ENCODE measurements at regions not wholly inside any gene's neighbourhood (a gene's known extent, or its start where the extent isn't known, plus 50 kb on each side); places are given as distances from the start of the nearest gene placed in this dataset.
"Not testable (repeated sequence)": the region's sequence is repeated elsewhere in the genome, so short reads cannot be mapped to it uniquely, and the experiment has no call there.

- DNase-seq: not testable (repeated sequence)
These were observed 94.4 kb downstream of the TRIM43 start for GRCh38 chr2:95686056-95686825.

GRCh38 chr2:95687852-95688251 is 96.1 kb downstream of the TRIM43 start:
- DNase-seq: not testable (repeated sequence)

- not testable (repeated sequence) for DNase-seq
These were observed 99.4 kb downstream of the TRIM43 start for GRCh38 chr2:95691210-95691609.

GRCh38 chr2:95693071-95693846 is 101.5 kb downstream of the TRIM43 start:
- DNase-seq: not testable (repeated sequence)

- DNase-seq: no peak
These were observed 103.8 kb downstream of the TRIM43 start for GRCh38 chr2:95695613-95696012.

- no peak for DNase-seq
These were observed 106.3 kb downstream of the TRIM43 start for GRCh38 chr2:95698146-95698545.

GRCh38 chr2:95699201-95700184 is 107.7 kb downstream of the TRIM43 start:
- not testable (repeated sequence) for DNase-seq

- DNase-seq: no peak
These were observed 108.7 kb downstream of the TRIM43 start for GRCh38 chr2:95700519-95700918.

GRCh38 chr2:95702471-95702870 is 110.7 kb downstream of the TRIM43 start:
- DNase-seq: no peak

GRCh38 chr2:95707161-95707560 is 115.4 kb downstream of the TRIM43 start:
- DNase-seq: not testable (repeated sequence)

GRCh38 chr2:95707837-95708236 is 116.0 kb downstream of the TRIM43 start:
- no peak for DNase-seq

GRCh38 chr2:95709831-95710230 is 118.0 kb downstream of the TRIM43 start:
- DNase-seq: no peak

GRCh38 chr2:95713470-95714177 is 121.8 kb downstream of the TRIM43 start:
- DNase-seq: not testable (repeated sequence)

GRCh38 chr2:95714398-95714797 is 122.6 kb downstream of the TRIM43 start:
- not testable (repeated sequence) for DNase-seq

GRCh38 chr2:95719473-95720060 is 127.8 kb downstream of the TRIM43 start:
- DNase-seq: no peak

- DNase-seq: no peak
These were observed 129.9 kb downstream of the TRIM43 start for GRCh38 chr2:95721726-95722125.

GRCh38 chr2:95722131-95722697 is 130.4 kb downstream of the TRIM43 start:
- DNase-seq: no peak

GRCh38 chr2:95723627-95724210 is 131.9 kb downstream of the TRIM43 start:
- not testable (repeated sequence) for DNase-seq

- not testable (repeated sequence) for DNase-seq
These were observed 133.4 kb downstream of the TRIM43 start for GRCh38 chr2:95725191-95725590.

- DNase-seq: not testable (repeated sequence)
These were observed 133.9 kb downstream of the TRIM43 start for GRCh38 chr2:95725677-95726076.

- DNase-seq: not testable (repeated sequence)
These were observed 135.6 kb downstream of the TRIM43 start for GRCh38 chr2:95727420-95727819.
